IPS DF 19.7 (cell line): ENCODE measurements at regions not wholly inside any gene's neighbourhood (a gene's known extent, or its start where the extent isn't known, plus 50 kb on each side); places are given as distances from the start of the nearest gene placed in this dataset.
A peak's percentile ranks its signal among the peaks of the same experiment; 100 is the strongest.
"Not testable (repeated sequence)": the region's sequence is repeated elsewhere in the genome, so short reads cannot be mapped to it uniquely, and the experiment has no call there.

Experiments used
- DNase-seq: peaks from one replicate; pipeline ENCODE4 v3.0.0-alpha.2; 2013; ENCODE audit warnings: low read depth, low spot score

DNA sequence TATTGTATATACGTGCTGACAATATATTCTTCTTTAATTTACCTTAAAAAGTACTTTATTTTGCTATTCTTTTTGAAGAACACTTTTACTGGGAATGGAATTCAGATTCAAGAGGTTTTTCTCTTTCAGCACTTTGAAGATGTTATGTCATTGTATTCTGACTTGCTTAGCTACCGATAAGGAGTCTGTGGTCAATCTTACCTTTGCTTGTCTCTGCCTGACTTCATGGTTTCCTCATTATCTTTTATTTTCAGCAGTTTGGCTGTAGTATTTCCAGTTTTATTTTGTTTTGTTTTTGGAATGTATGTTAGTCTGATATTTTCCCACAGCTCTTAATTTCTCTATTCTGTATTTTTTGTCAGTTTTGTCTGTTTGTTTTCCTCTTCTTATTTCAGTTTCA, 187.9 kb upstream of the SMIM30 start:
- no peak for DNase-seq

DNA sequence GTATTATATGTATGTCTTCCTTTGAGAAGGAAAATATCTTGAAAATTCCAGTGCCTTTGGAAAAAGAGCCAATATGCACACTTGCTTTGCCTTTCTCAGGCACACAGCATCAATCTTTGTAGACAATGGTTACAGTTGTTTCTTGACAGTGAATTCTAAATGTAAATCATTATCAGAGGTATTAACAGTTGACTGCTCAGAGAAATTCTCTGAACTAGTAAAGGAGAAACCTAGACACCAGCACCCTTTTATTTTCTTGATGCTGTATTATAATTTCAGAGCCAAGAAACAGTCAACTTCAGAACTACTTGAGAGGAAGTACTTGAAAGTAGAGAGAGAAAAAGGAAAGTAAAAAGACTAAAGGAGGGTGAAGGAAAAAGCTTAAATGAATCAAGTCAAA, 185.8 kb upstream of the SMIM30 start:
- DNase-seq, result no peak

GRCh38 chr7:113303388-113303787, 185.0 kb upstream of the SMIM30 start:
- DNase-seq, result not testable (repeated sequence)

- no peak for DNase-seq
These were observed 183.6 kb upstream of the SMIM30 start for GRCh38 chr7:113301983-113302382.

GRCh38 chr7:113301141-113301540, 182.8 kb upstream of the SMIM30 start:
- DNase-seq, result no peak

DNA sequence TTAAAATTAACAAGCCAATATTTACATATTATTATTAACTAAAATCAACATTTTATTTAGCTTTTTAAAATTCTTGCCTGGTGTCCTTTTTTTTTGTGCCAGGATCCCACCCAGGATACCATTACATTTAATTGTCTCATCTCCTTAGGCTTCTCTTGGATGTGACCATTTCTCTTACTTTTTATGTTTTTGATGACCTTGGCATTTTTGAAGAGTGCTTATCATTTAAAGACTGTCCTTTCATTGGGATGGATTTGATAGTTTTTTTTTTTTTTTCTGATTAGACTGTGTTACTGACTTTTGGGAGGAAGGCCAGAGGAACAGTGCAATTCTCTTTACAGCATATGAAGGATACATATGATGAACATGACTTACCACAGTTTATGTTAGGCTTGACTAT, 181.4 kb upstream of the SMIM30 start:
- DNase-seq, result no peak

GRCh38 chr7:113298501-113298900, 180.1 kb upstream of the SMIM30 start:
- no peak for DNase-seq

DNA sequence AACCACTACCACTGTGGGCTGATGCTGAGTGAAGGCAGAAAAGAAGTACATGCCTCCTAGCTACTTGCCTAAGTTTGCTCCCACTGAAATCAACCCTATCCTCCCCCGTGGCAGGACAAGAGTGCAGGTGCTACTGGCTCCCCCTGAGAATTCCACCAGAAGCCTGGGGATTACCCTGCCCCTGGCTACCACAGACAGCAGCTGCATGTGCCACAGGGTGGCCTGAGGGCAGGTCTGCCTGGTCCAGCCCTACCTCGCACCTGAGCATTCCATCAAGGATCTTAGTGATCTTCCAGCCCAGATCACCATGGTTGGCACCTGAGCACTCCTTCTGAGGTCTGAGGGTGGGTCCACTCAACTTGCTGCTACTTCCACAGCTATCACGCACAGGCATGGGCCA, 176.4 kb upstream of the SMIM30 start:
- DNase-seq, result no peak

DNA sequence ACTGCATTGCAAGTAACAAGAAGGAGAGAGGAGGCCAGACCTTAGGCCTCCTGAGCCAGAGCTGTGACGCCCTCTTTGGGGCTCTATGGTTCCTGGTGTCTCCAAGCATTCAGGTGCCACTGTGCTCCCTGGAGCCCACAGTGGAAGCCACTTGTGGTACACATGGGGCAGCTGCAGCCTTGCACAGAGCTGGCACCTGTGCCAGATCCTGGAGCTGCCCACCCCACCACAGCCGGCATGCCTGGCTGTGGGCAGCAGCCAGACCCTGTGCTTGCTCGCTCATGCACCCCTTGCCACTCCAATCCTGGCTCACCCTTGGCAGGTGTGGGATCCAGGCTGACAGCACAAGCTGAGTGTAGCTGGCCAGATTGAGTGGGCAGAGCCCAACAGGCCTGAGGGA, 173.8 kb upstream of the SMIM30 start:
- no peak for DNase-seq

DNA sequence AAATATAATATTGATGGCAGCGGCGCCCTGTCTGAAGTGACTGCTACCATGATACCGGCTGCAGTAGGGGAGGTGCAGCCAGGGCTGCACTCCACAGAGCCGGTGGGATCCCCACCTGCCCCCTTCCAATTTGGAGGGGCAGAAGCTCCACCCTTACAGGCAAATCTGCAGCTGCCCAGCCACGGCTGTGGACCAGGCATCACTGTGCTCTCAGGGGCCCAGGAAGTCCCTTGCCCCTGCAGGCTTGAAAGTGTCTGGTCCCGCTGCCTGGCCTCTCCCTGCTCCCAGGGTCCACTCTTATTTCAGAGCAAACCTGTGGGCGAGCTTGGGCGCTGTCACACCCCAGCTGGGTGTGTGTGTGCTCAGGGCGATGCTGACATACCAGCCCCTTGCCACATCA, 172.7 kb upstream of the SMIM30 start:
- no peak for DNase-seq

- DNase-seq, result peak; percentile 9
These were observed 170.9 kb upstream of the SMIM30 start for GRCh38 chr7:113289140-113289740.

- DNase-seq, result no peak
These were observed 167.1 kb upstream of the SMIM30 start for GRCh38 chr7:113285411-113285810.

DNA sequence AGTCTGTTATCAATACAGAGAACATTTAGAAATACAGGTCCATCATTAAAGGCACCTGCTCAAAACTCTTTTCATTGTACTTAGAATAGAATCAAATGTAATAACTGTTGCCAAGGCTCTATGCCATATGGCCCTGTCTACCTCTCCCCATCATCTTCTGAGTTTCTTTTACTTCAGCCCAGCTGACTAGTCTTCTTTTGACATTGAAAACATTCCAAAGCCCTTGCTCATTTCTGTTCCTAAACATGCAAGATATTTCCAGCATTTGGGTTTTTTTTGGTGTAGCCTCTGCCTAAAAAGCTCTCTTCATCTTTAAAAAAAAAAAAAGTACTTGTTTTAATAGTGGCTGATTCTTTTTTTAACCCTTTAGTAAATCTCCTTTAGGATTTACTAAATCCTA, 165.5 kb upstream of the SMIM30 start:
- no peak for DNase-seq

DNA sequence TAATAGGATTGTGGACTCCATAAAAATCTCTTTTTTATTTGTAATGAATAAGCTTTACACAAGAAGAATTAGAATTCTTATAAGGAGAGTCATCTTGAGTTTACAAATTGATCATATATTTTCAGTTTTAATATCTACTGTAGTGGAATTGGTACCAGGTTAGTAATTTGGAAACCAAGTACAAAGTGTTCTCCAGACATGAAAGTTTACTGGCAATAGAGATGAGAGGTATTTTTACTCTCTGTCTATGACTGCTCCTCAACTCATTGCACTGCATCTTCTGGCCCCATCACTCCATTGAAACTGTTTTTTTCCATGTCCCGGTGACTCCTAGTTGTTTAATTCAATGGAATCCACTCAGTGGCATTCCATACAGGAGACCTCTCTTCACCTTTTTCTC, 164.5 kb upstream of the SMIM30 start:
- DNase-seq, result no peak

- DNase-seq, result no peak
These were observed 162.9 kb upstream of the SMIM30 start for GRCh38 chr7:113281223-113281622.

DNA sequence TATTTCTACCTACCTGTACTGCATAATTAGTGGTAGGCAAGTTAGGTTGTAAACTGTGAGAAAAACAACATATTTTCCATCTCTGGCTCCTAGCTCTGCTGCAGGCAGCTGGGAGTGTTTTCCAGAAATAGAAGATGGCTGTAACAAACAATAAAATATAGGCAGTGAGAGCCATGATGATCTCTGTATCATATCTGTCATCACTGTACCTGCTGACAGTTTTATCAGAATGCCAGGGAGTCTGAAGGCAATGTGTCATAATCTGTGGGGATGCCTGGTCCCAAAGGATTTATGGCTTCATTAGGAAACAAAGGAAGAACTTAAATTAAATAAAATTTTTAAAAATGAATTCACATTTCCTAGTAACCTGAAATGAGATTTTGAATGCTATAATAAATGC, 160.9 kb upstream of the SMIM30 start:
- DNase-seq, result no peak

DNA sequence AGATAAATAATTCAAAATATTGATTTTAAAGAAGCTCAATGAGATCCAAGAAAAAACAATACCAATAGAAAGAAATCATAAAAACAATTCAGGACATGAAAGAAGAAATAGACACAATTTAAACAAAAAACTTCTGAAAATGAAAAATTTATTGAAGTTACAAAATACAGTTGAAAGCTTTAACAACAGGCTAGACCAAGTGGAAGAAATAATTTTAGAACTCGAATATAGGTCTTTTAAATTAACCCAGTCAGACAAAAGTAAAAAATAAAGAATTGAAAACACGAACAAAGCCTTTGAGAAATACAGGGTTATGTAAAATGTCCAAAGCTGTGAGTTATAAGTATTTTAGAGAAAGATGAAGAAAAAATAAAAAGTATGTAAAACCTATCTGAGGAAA, 152.4 kb upstream of the SMIM30 start:
- no peak for DNase-seq

- DNase-seq, result not testable (repeated sequence)
These were observed 151.2 kb upstream of the SMIM30 start for GRCh38 chr7:113269592-113269991.

- DNase-seq, result no peak
These were observed 150.4 kb upstream of the SMIM30 start for GRCh38 chr7:113268757-113269156.

GRCh38 chr7:113267885-113268284, 149.5 kb upstream of the SMIM30 start:
- DNase-seq, result no peak

DNA sequence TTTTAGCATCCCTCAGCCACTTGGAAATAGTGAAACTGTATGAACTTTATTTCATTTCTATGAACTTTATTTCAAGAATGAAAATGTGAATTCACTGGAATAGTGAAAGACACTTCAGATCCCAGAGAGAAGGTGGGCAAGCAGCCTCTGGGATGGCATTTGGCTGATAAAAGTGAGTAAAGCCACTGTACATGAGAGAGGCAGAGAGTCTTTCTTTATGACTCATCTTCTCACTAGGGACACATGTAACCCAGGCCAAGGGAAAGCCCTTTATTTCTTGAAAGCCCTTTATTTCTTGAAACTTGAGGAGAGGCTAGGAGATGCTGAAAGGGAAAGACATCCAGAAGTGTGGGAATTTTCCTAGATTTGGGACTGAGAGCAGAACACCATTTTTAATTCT, 148.9 kb upstream of the SMIM30 start:
- no peak for DNase-seq

GRCh38 chr7:113263749-113264148, 145.4 kb upstream of the SMIM30 start:
- DNase-seq, result no peak

DNA sequence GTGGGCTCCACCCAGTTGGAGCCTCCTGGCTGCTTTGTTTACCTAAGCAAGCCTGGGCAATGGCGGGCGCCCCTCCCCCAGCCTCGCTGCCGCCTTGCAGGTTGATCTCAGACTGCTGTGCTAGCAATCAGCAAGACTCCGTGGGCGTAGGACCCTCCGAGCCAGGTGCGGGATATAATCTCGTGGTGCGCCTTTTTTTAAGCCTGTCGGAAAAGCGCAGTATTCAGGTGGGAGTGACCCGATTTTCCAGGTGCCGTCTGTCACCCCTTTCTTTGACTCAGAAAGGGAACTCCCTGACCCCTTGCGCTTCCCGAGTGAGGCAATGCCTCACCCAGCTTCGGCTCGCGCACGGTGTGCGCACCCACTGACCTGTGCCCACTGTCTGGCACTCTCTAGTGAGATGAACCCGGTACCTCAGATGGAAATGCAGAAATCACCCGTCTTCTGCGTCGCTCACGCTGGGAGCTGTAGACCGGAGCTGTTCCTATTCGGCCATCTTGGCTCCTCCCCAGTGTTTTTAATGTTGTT, 144.9 kb upstream of the SMIM30 start:
- not testable (repeated sequence) for DNase-seq

DNA sequence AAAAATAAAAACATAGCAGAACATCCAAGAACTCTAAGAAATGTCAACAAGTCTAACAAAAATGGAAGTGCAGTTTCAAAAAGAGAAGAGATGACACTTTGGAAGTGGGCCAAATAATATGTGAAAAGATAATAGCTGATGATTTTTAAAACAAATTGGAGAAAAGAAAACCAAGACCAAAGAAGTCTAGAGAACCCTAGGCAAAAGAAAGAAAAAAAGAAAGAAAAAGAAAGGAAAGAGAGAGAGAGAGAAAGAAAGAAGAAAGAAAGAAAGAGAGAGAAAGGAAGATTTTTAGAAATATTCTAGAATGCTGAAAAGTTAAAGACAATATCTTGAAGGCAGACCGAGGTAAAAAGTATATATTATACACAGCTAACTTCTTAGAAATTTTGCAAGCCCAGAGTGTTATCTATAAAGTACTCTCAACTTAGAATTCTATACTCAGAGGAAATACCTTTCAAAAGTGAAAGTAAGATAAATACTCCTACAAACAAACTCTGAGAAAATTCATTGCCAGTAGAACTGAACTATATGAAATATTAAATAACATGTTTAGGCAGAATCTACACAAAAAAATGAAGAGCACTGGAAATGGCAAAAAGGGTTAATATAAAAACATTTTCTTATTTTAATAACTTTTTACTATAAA, 138.7 kb upstream of the SMIM30 start:
- DNase-seq, result no peak
